Limb (tissue), 2 donors: ENCODE measurements at regions not wholly inside any gene's neighbourhood (a gene's known extent, or its start where the extent isn't known, plus 50 kb on each side); places are given as distances from the start of the nearest gene placed in this dataset.
"Not testable (repeated sequence)": the region's sequence is repeated elsewhere in the genome, so short reads cannot be mapped to it uniquely, and the experiment has no call there.

Experiments
- DNase-seq, 2 donors: peaks; one replicate each; pipeline ENCODE4 v3.0.0-alpha.2; 2016; ENCODE audit errors: extremely low spot score in 2 of 2

- DNase-seq: no peak
Observed at GRCh38 chrX:39493168-39493567, 604.6 kb downstream of the BCOR start.

- DNase-seq: not testable (repeated sequence)
Observed at GRCh38 chrX:39497117-39497516, 600.6 kb downstream of the BCOR start.

- DNase-seq: no peak
Observed at GRCh38 chrX:39497702-39498265, 600.0 kb downstream of the BCOR start.

- no peak for DNase-seq
Observed at GRCh38 chrX:39499996-39500395, 597.8 kb downstream of the BCOR start.

- DNase-seq: no peak
Observed at GRCh38 chrX:39501822-39502221, 595.9 kb downstream of the BCOR start.

- no peak for DNase-seq
Observed at GRCh38 chrX:39502486-39502885, 595.3 kb downstream of the BCOR start.

- no peak for DNase-seq
Observed at GRCh38 chrX:39504227-39504626, 593.5 kb downstream of the BCOR start.

- DNase-seq: peak in 1 of 2 donors; percentile 30
Observed at GRCh38 chrX:39504850-39505259, 592.9 kb downstream of the BCOR start.

- no peak for DNase-seq
Observed at GRCh38 chrX:39506131-39506530, 591.6 kb downstream of the BCOR start.

GRCh38 chrX:39507034-39507433, 590.7 kb downstream of the BCOR start:
- DNase-seq: no peak

GRCh38 chrX:39507617-39508299, 590.0 kb downstream of the BCOR start:
- DNase-seq: no peak

GRCh38 chrX:39508300-39508692, 589.5 kb downstream of the BCOR start:
- DNase-seq: no peak

- no peak for DNase-seq
Observed at GRCh38 chrX:39509157-39509556, 588.6 kb downstream of the BCOR start.

- DNase-seq: no peak
Observed at GRCh38 chrX:39513836-39514235, 583.9 kb downstream of the BCOR start.

- peak; percentile 36 to 48 for DNase-seq
Observed at GRCh38 chrX:39514801-39515200, 583.0 kb downstream of the BCOR start.

GRCh38 chrX:39516427-39516841, 581.3 kb downstream of the BCOR start:
- peak in 1 of 2 donors; percentile 32 for DNase-seq

- DNase-seq: peak in 1 of 2 donors; percentile 46
Observed at GRCh38 chrX:39518476-39519029, 579.2 kb downstream of the BCOR start.

- peak; percentile 47 to 53 for DNase-seq
Observed at GRCh38 chrX:39519030-39519488, 578.7 kb downstream of the BCOR start.

GRCh38 chrX:39519566-39520301, 578.0 kb downstream of the BCOR start:
- DNase-seq: peak in 1 of 2 donors; percentile 38

GRCh38 chrX:39525758-39526157, 572.0 kb downstream of the BCOR start:
- no peak for DNase-seq

GRCh38 chrX:39527025-39527424, 570.7 kb downstream of the BCOR start:
- no peak for DNase-seq
